Endothelial cell of umbilical vein (primary cell): ENCODE measurements at regions not wholly inside any gene's neighbourhood (a gene's known extent, or its start where the extent isn't known, plus 50 kb on each side); places are given as distances from the start of the nearest gene placed in this dataset.

ENCODE experiments used
- BruUV-seq: library from RNA; stranded (reverse); fragments of 400-500 nt; replicated peaks from 2 replicates; lab custom pipeline; 2021; lab: Mats Ljungman, UMichigan
- CTCF ChIA-PET: fragments of 300-600, 350-600 bp; sonication (Branson Sonifier 250); formaldehyde crosslinking; loops from one replicate; lab custom pipeline; 2021; ENCODE audit warnings: antibody characterized with exemption, inconsistent platforms; lab: Charles Lee
- POLR2A ChIA-PET: fragments of 300-600, 350-600 bp; sonication (Branson Sonifier 250); formaldehyde crosslinking; loops from one replicate; lab custom pipeline; 2021; ENCODE audit warnings: antibody characterized with exemption, inconsistent platforms; lab: Charles Lee
- DNase-seq: peaks from one replicate; pipeline ENCODE4 v3.0.0-alpha.2; 2011; ENCODE audit warnings: low read depth, low spot score
- FAIRE-seq: peaks from 2 replicates; lab custom pipeline; 2011; peaks lifted over from hg19 to GRCh38; lab: Jason Lieb, UNC
- H2AFZ ChIP-seq: 2 replicates; pipeline ENCODE4 v1.6.0; 2012; ENCODE audit warnings: low read depth, low read length, control low read depth, inconsistent platforms
- H3K27ac ChIP-seq: 2 replicates; pipeline ENCODE4 v1.5.1; 2011; ENCODE audit warnings: low read depth, mild to moderate bottlenecking, control low read depth, low read length, moderate library complexity; ENCODE audit not compliant: insufficient read depth
- H3K27me3 ChIP-seq, 2 experiments: 2 replicates each; pipeline versions ENCODE4 v1.6.0 to v1.6.1; 2011; ENCODE audit warnings: low read length in 2 of 2, mixed read lengths in 1 of 2; ENCODE audit not compliant: control insufficient read depth in 2 of 2, insufficient read depth in 2 of 2
- H3K36me3 ChIP-seq, 2 experiments: 2 replicates in 1 of 2; 3 replicates in 1 of 2; pipeline ENCODE4 v1.5.1; 2011; ENCODE audit warnings: low read length in 2 of 2, mild to moderate bottlenecking in 1 of 2, moderate library complexity in 1 of 2; ENCODE audit not compliant: control insufficient read depth in 2 of 2, insufficient read depth in 2 of 2; ENCODE audit errors: extremely low read depth in 1 of 2
- H3K4me1 ChIP-seq: 3 replicates; pipeline ENCODE4 v1.5.1; 2011; ENCODE audit warnings: mild to moderate bottlenecking, low read length; ENCODE audit not compliant: control insufficient read depth, insufficient read depth; ENCODE audit errors: extremely low read depth
- H3K4me2 ChIP-seq: 2 replicates; pipeline ENCODE4 v1.6.1; 2011; ENCODE audit warnings: low read length, control low read depth, mixed read lengths; ENCODE audit not compliant: insufficient read depth
- H3K4me3 ChIP-seq, 3 experiments: fragments of 200-600 bp in 1 of 3; sonication (generic), shearing (Covaris generic) in 1 of 3; replicated peaks in 1 of 3; 2 replicates each; pipeline ENCODE4 v1.5.1; 2011 to 2016; ENCODE audit warnings: control low read depth in 3 of 3, low read length in 3 of 3, mild to moderate bottlenecking in 2 of 3, inconsistent platforms in 1 of 3, low read depth in 1 of 3, moderate library complexity in 1 of 3; ENCODE audit not compliant: insufficient read depth in 1 of 3
- H3K79me2 ChIP-seq: 2 replicates; pipeline ENCODE4 v1.6.0; 2012; ENCODE audit warnings: low read length, inconsistent platforms; ENCODE audit not compliant: control insufficient read depth, insufficient read depth
- H3K9ac ChIP-seq: replicated peaks from 2 replicates; pipeline ENCODE3; 2011; ENCODE audit warnings: low read length, control low read depth; ENCODE audit not compliant: insufficient read depth; ENCODE audit errors: extremely low read depth
- H3K9me1 ChIP-seq: replicated peaks from 3 replicates; pipeline ENCODE4 v1.6.0; 2011; ENCODE audit warnings: mild to moderate bottlenecking, low read length; ENCODE audit not compliant: control insufficient read depth, insufficient read depth; ENCODE audit errors: extremely low read depth
- H3K9me3 ChIP-seq: replicated peaks from 2 replicates; pipeline ENCODE4 v1.5.1; 2012; ENCODE audit warnings: low read length, inconsistent platforms; ENCODE audit not compliant: control insufficient read depth, insufficient read depth
- H4K20me1 ChIP-seq: replicated peaks from 2 replicates; pipeline ENCODE3; 2011; ENCODE audit warnings: mild to moderate bottlenecking, low read length; ENCODE audit not compliant: control insufficient read depth, insufficient read depth; ENCODE audit errors: extremely low read depth
- CTCF ChIP-seq, 2 donors: IDR thresholded peaks; 1 replicate in 1 of 2; 2 replicates in 1 of 2; pipeline ENCODE4 v1.5.1; 2011; ENCODE audit warnings: low read length in 2 of 2, mild to moderate bottlenecking in 2 of 2, moderate library complexity in 2 of 2, control low read depth in 1 of 2, inconsistent platforms in 1 of 2, low read depth in 1 of 2; ENCODE audit not compliant: insufficient read depth in 1 of 2; ENCODE audit errors: extremely low read depth in 1 of 2
- EZH2 ChIP-seq: IDR thresholded peaks from 2 replicates; pipeline ENCODE4 v1.6.1; 2012; ENCODE audit warnings: borderline replicate concordance, low read depth, mild to moderate bottlenecking, moderate library complexity, low read length, inconsistent platforms; ENCODE audit not compliant: severe bottlenecking
- FOS ChIP-seq: IDR thresholded peaks from 2 replicates; pipeline ENCODE4 v1.6.1; 2011; ENCODE audit warnings: mild to moderate bottlenecking, low read length, moderate library complexity, borderline replicate concordance; ENCODE audit not compliant: insufficient read depth
- GATA2 ChIP-seq: IDR thresholded peaks from 2 replicates; pipeline ENCODE4 v1.7.0; 2011; ENCODE audit warnings: low read depth, mild to moderate bottlenecking, moderate library complexity, mixed read lengths, low read length; ENCODE audit not compliant: insufficient read length, insufficient read depth
- JUN ChIP-seq: IDR thresholded peaks from 2 replicates; pipeline ENCODE4 v1.6.1; 2011; ENCODE audit warnings: borderline replicate concordance, low read depth; ENCODE audit not compliant: insufficient read length, insufficient read depth
- MYC ChIP-seq: IDR thresholded peaks from one replicate; pipeline ENCODE4 v1.6.1; 2011; ENCODE audit warnings: mild to moderate bottlenecking, low read depth, low read length
- POLR2A ChIP-seq: IDR thresholded peaks from 2 replicates; pipeline ENCODE4 v1.6.1; 2012; ENCODE audit warnings: low read depth, mild to moderate bottlenecking, control low read depth, low read length
- POLR2AphosphoS5 ChIP-seq: IDR thresholded peaks from 2 replicates; pipeline ENCODE4 v1.6.1; 2012; ENCODE audit warnings: low read depth, mild to moderate bottlenecking, control low read depth, low read length, moderate library complexity; ENCODE audit not compliant: insufficient read depth
- dilution Hi-C: fragments of 300-500 bp; cut with MboI; formaldehyde crosslinking; loops from one replicate; pipeline ENCODE4 v1.15.0; 2019; ENCODE audit warnings: low sequenced_read_pairs; ENCODE audit not compliant: extremely low pct_ligation_motif_present
- intact Hi-C: fragments of 100-400 bp; cut with micrococcal nuclease; formaldehyde crosslinking; loops from one replicate; pipeline ENCODE4 v1.10.0; 2022
- TF ChIP-seq, protein P1 (sequence below): IDR thresholded peaks from 2 replicates; pipeline ENCODE4 v1.6.1; 2011; ENCODE audit not compliant: insufficient read depth, insufficient read length

- H3K4me3 ChIP-seq = no peak overlapping the region
- H3K36me3 ChIP-seq = no peaks in the 10 kb centered on the region
- intact Hi-C loops = no loop called here
- peaks cover 10 to 12% of the 10 kb centered on the region in 2 experiments for H3K27me3 ChIP-seq
- DNase-seq (no peak), FAIRE-seq (no peak)
- no peaks in the 10 kb centered on the region for H3K9me1 ChIP-seq
- H2AFZ ChIP-seq = no peak overlapping the region
- no peak overlapping the region for H3K27ac ChIP-seq
- CTCF ChIA-PET = interaction anchor here (0.6 kb wide), 1 partner anchor 694 kb away, joined by 3 read pairs; no protein-coding TSS in a partner anchor
- no peaks in the 10 kb centered on the region for H4K20me1 ChIP-seq
- BruUV-seq = no TSS peak
- no peaks in the 10 kb centered on the region for H3K79me2 ChIP-seq
- no peak overlapping the region for H3K4me2 ChIP-seq
- no peaks in the 10 kb centered on the region for H3K9me3 ChIP-seq
- TF ChIP-seq POLR2A = no peak
- dilution Hi-C loops = no loop called here
- no peak overlapping the region for H3K9ac ChIP-seq
- POLR2A ChIA-PET = no interaction called here
- no peaks in the 10 kb centered on the region for H3K4me1 ChIP-seq
Measured at GRCh38 chr9:97779608-97780007, 73.4 kb upstream of the FOXE1 start.

GRCh38 chr9:97781902-97782301, 71.1 kb upstream of the FOXE1 start:
- Histone ChIP-seq H3K9ac (no peak overlapping the region), H3K4me2 (no peak overlapping the region), H3K9me1 (no peaks in the 10 kb centered on the region), H3K79me2 (no peaks in the 10 kb centered on the region), H2AFZ (no peak overlapping the region), H3K4me3 (no peak overlapping the region), H3K4me1 (no peaks in the 10 kb centered on the region), H3K9me3 (no peaks in the 10 kb centered on the region), H3K36me3 (no peaks in the 10 kb centered on the region), H3K27ac (no peak overlapping the region), H4K20me1 (no peaks in the 10 kb centered on the region), H3K27me3 (peaks cover 0 to 8% of the 10 kb centered on the region in 2 experiments)
- DNase-seq (no peak), FAIRE-seq (no peak)
- dilution Hi-C loops = no loop called here
- CTCF ChIA-PET = no interaction called here
- TF ChIP-seq POLR2AphosphoS5 = no peak
- no peak for TF ChIP-seq JUN
- no peak for TF ChIP-seq FOS
- no peak for TF ChIP-seq GATA2
- TF ChIP-seq, protein P1, sequence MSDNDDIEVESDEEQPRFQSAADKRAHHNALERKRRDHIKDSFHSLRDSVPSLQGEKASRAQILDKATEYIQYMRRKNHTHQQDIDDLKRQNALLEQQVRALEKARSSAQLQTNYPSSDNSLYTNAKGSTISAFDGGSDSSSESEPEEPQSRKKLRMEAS = no peak
- TF ChIP-seq EZH2 = no peak
- TF ChIP-seq POLR2A = no peak
- TF ChIP-seq CTCF (IDR thresholded peaks at IDR 0.05; ENCODE audit: extremely low read depth in 1 of 2, insufficient read depth in 1 of 2, low read depth in 1 of 2, low read length in 2 of 2) = no peak
- no peak for TF ChIP-seq MYC
- intact Hi-C loops = no loop called here
- POLR2A ChIA-PET = no interaction called here
- BruUV-seq = no TSS peak
